ENCODE measurements at regions not wholly inside any gene's neighbourhood (a gene's known extent, or its start where the extent isn't known, plus 50 kb on each side); places are given as distances from the start of the nearest gene placed in this dataset.

DNA sequence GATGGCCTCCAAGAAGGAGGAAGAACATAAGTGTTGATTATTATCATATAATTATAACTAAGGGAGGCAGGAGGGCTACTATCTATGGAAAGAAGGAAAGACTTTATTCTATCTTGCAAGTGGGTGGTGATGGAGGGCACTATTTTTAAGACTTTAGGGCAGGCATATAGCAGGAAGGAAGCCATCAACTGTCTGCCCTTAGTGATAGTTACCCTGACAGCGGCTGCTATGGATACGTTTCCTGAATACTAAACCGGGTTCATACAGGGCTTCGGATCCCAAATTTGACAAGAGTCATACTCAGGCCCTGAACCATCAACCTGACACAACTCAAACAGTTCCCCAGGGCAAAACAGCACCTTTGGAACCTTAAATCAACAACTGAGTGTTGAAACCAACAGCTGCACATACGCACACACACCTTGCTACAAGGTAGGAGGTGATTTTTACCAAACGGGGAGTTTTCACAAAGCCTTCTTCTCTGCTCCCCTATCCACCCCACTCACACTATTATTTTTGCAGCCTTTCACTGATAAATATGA, 397.2 kb downstream of the OMA1 start:
- intact Hi-C loops (cut with DNase I) = no loop called here
- H3K4me3 ChIP-seq = no peak overlapping the region
- no peak overlapping the region for H3K27ac ChIP-seq
- no peaks in the 10 kb centered on the region for H3K36me3 ChIP-seq
- no peaks in the 10 kb centered on the region for H3K27me3 ChIP-seq
- 11% methylated on average over 6 of the region's 6 CpGs for WGBS (ENCODE audit: insufficient coverage, low coverage, low lambda C conversion rate, missing lambda C conversion rate)
- peak in 1 of 3 donors; percentile 55 for DNase-seq
- TF ChIP-seq POLR2A (IDR thresholded peaks at IDR 0.05) = no peak
- peaks cover 0 to 34% (median 4%) of the 10 kb centered on the region in 4 donors for H3K4me1 ChIP-seq
- H3K9me3 ChIP-seq = no peaks in the 10 kb centered on the region
- ATAC-seq = peak; percentile 70 to 87 (median 82)

DNA sequence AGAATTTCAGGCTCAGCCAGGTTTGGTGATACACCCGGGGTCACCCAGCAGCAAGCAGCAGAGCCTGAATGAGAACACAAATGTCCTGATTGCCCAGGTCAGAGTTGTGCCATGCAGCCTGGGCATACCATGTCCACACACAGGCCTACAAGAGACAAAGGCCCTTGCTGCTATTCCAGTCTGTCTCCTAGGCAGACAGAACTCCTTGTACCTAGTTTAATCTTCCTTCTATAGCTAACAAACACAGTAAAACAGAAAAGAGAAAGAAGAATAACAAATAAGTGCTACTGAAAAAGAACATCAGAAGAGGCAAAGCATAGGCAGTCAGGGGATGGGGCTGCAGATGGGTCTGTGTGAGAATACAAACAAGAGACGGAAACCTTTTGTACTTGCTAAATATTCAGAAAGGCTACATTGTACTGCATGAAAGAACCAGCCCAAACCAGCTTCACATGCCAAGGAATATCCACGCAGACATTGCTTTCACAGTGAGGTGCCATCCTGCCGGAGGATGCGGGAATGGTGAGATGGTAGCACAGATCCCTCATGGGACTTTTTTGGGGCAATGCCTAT, 401.7 kb downstream of the OMA1 start:
- H3K27ac ChIP-seq = no peak overlapping the region
- 100% methylated on average over 1 of the region's 5 CpGs for WGBS (ENCODE audit: insufficient coverage, low coverage, low lambda C conversion rate, missing lambda C conversion rate)
- H3K27me3 ChIP-seq = no peaks in the 10 kb centered on the region
- intact Hi-C loops (cut with DNase I) = no loop called here
- no peak overlapping the region for H3K4me3 ChIP-seq
- H3K4me1 ChIP-seq = peaks cover 0 to 24% (median 4%) of the 10 kb centered on the region in 4 donors
- no peak for DNase-seq
- TF ChIP-seq, protein P1, sequence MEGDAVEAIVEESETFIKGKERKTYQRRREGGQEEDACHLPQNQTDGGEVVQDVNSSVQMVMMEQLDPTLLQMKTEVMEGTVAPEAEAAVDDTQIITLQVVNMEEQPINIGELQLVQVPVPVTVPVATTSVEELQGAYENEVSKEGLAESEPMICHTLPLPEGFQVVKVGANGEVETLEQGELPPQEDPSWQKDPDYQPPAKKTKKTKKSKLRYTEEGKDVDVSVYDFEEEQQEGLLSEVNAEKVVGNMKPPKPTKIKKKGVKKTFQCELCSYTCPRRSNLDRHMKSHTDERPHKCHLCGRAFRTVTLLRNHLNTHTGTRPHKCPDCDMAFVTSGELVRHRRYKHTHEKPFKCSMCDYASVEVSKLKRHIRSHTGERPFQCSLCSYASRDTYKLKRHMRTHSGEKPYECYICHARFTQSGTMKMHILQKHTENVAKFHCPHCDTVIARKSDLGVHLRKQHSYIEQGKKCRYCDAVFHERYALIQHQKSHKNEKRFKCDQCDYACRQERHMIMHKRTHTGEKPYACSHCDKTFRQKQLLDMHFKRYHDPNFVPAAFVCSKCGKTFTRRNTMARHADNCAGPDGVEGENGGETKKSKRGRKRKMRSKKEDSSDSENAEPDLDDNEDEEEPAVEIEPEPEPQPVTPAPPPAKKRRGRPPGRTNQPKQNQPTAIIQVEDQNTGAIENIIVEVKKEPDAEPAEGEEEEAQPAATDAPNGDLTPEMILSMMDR (IDR thresholded peaks at IDR 0.05) = no peak
- no peak for TF ChIP-seq POLR2A (IDR thresholded peaks at IDR 0.05)
- no peaks in the 10 kb centered on the region for H3K9me3 ChIP-seq
- ATAC-seq = no peak
- no peaks in the 10 kb centered on the region for H3K36me3 ChIP-seq

DNA sequence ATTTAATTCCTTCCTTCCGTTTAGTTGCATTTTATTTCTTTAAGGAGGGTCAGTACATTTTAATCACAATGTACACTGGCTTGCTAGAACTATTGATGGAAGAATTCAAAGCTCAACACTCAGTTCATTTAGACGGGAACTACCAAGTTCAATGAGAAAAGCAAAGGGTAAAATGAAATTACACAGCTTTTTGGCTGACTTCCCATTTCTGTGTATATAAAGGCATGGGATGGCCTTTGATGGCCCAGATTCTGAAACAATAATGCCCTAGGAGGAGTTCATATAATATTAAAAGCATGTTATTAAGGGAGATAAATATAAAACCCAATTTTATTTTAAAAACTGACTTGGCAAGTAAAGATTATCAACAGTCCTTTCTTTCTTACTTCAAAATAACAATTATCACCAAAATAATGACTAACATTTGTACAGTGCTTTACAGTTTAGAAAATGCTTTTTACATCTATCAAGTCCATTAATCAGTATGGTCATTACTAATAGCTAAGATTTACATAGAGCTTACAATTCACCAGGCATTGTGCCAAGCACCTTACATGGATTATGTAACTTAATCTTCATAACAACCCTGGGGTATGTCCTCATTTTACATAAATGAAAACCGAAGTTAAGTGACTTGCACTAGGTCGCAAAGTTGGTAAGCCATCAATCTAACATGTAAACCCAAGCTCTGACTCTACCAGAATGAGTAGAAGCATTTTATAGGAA, 402.4 kb downstream of the OMA1 start:
- 46% methylated on average over 4 of the region's 4 CpGs for WGBS (ENCODE audit: insufficient coverage, low coverage, low lambda C conversion rate, missing lambda C conversion rate)
- Histone ChIP-seq H3K4me3 (no peak overlapping the region), H3K4me1 (peaks cover 0 to 17% (median 4%) of the 10 kb centered on the region in 4 donors), H3K36me3 (no peaks in the 10 kb centered on the region), H3K9me3 (no peaks in the 10 kb centered on the region), H3K27ac (no peak overlapping the region), H3K27me3 (no peaks in the 10 kb centered on the region)
- TF ChIP-seq, protein P1 (IDR thresholded peaks at IDR 0.05) = no peak
- no peak for TF ChIP-seq POLR2A (IDR thresholded peaks at IDR 0.05)
- ATAC-seq (peak in 3 of 4 donors; percentile 44 to 82 (median 53)), DNase-seq (no peak)
- intact Hi-C loops (cut with DNase I) = no loop called here

DNA sequence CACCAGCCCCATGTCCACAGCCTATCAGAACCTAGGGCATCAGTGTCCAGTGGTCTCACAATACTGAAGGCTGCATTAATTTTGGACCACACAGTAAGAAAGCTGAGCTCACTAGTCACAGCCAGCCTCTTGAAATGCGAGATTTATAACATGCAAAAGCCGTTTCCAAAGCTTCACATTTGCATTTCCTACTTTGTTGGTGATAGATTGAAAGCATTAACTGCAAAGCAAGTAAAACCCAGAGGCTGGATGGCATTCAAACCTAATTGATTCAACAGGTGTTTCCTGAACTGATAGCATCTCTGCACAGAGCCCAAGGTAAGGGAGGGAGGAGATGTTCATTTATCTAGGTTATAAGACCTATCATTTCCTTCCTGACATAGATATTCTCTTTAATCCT, 410.1 kb downstream of the OMA1 start:
- Histone ChIP-seq H3K27ac (no peak overlapping the region), H3K27me3 (no peaks in the 10 kb centered on the region), H3K4me3 (no peak overlapping the region), H3K9me3 (no peaks in the 10 kb centered on the region), H3K4me1 (peaks cover 0 to 10% (median 4%) of the 10 kb centered on the region in 4 donors), H3K36me3 (no peaks in the 10 kb centered on the region)
- TF ChIP-seq, protein P1 (IDR thresholded peaks at IDR 0.05) = no peak
- TF ChIP-seq POLR2A (IDR thresholded peaks at IDR 0.05) = no peak
- intact Hi-C loops (cut with DNase I) = no loop called here
- 35% methylated on average over 2 of the region's 2 CpGs for WGBS (ENCODE audit: insufficient coverage, low coverage, low lambda C conversion rate, missing lambda C conversion rate)
- DNase-seq = no peak
- ATAC-seq = no peak

DNA sequence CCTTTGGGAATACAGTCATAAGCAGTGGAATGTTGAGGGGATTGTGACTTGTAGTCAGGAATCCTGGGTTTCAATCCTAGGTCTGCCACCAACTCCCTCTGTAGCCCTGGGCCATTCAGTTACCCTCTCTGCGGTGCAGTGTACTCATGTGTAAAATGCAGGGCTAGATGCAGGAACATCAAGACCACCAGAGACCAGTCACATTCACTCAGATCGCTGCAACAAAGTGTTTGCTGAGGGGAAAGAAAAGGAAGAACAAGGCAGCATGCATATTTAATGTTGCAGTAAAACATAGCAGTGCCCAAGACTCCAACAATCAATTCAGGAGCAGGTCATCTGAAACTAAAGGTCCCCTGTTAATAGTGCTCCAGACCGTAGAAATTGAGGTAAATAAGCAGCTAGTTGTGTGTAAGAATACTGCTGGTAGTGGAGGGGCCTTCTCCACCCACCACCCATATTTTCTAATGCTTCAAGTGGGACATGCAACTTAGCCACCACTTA, 410.7 kb downstream of the OMA1 start:
- peaks cover 0 to 10% (median 4%) of the 10 kb centered on the region in 4 donors for H3K4me1 ChIP-seq
- no peak for TF ChIP-seq POLR2A (IDR thresholded peaks at IDR 0.05)
- TF ChIP-seq, protein P1 (IDR thresholded peaks at IDR 0.05) = no peak
- H3K36me3 ChIP-seq = no peaks in the 10 kb centered on the region
- no peak overlapping the region for H3K27ac ChIP-seq
- no peaks in the 10 kb centered on the region for H3K27me3 ChIP-seq
- no peaks in the 10 kb centered on the region for H3K9me3 ChIP-seq
- intact Hi-C loops (cut with DNase I) = no loop called here
- ATAC-seq (no peak), DNase-seq (no peak)
- 84% methylated on average over 3 of the region's 3 CpGs for WGBS (ENCODE audit: insufficient coverage, low coverage, low lambda C conversion rate, missing lambda C conversion rate)
- H3K4me3 ChIP-seq = no peak overlapping the region
